Calu3 (cell line): ENCODE measurements at regions not wholly inside any gene's neighbourhood (a gene's known extent, or its start where the extent isn't known, plus 50 kb on each side); places are given as distances from the start of the nearest gene placed in this dataset.

Source experiments
- BruUV-seq: library from RNA; stranded (reverse); fragments of 400-500 nt; replicated peaks from 2 replicates; lab custom pipeline; 2021; lab: Mats Ljungman, UMichigan
- CTCF ChIA-PET: fragments of 300-600 bp; sonication (Branson Sonifier 250); formaldehyde crosslinking; loops from one replicate; lab custom pipeline; 2022; ENCODE audit warnings: antibody characterized with exemption; lab: Charles Lee
- DNase-seq: peaks from one replicate; pipeline ENCODE4 v3.0.0; 2022
- H3K27ac Mint-ChIP-seq: one replicate; pipeline ENCODE4 v1.8.0; 2022; ENCODE audit warnings: mixed read lengths; ENCODE audit not compliant: unreplicated experiment
- H3K27me3 Mint-ChIP-seq: one replicate; pipeline ENCODE4 v1.8.0; 2022; ENCODE audit warnings: mixed read lengths; ENCODE audit not compliant: unreplicated experiment
- H3K36me3 Mint-ChIP-seq: one replicate; pipeline ENCODE4 v1.8.0; 2022; ENCODE audit warnings: mild to moderate bottlenecking, moderate library complexity, mixed read lengths; ENCODE audit not compliant: insufficient read depth, unreplicated experiment
- H3K4me1 Mint-ChIP-seq: one replicate; pipeline ENCODE4 v1.8.0; 2022; ENCODE audit warnings: mild to moderate bottlenecking, low read depth, mixed read lengths; ENCODE audit not compliant: unreplicated experiment
- H3K4me3 Mint-ChIP-seq: one replicate; pipeline ENCODE4 v1.8.0; 2022; ENCODE audit warnings: mild to moderate bottlenecking, low read depth, moderate library complexity, mixed read lengths; ENCODE audit not compliant: unreplicated experiment
- H3K9me3 Mint-ChIP-seq: one replicate; pipeline ENCODE4 v1.8.0; 2022; ENCODE audit warnings: low read depth, mixed read lengths; ENCODE audit not compliant: unreplicated experiment
- intact Hi-C: fragments of 100-400 bp; cut with micrococcal nuclease; formaldehyde crosslinking; loops from one replicate; pipeline ENCODE4 v1.10.0; 2022; ENCODE audit not compliant: unreplicated experiment
- TF ChIP-seq, protein P1 (sequence below): fragments of 200-600 bp; IDR thresholded peaks from one replicate; pipeline ENCODE4 v1.8.0; 2022; ENCODE audit warnings: antibody characterized with exemption; ENCODE audit not compliant: unreplicated experiment

DNA sequence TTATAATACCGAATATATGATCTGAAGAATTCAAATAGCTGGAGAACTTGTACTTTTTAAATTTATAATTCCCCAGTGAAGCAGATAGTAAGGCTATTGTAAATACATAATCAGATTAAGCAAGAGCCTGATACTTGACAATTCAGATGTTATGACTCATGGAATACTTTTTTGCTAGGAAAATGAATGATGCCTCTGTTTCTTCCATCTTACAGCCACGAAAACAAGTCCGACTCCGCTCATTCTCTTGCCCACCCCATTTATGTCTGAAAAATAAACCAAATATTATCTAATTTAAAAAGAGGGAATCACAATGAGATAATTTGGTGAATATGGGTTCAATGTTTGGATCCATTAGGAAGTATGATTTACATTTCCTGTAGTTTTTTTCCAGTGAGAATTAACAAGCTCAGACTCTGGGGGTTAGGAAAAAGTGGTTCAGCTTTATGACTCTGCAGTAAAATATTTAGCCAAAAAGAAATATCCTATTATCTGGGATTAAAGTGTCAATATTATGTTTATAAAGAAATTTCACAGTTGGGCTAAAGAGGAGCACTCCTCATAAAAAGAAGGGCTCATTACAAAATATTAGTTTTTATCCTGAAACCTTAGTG is 50.4 kb upstream of the DAB1 start:
- DNase-seq: no peak
- Mint-ChIP-seq H3K9me3 (peaks cover 11% of the 10 kb centered on the region), H3K4me1 (no peaks in the 10 kb centered on the region), H3K27me3 (no peaks in the 10 kb centered on the region), H3K36me3 (no peaks in the 10 kb centered on the region), H3K27ac (no peak overlapping the region), H3K4me3 (no peak overlapping the region)
- TF ChIP-seq, protein P1, sequence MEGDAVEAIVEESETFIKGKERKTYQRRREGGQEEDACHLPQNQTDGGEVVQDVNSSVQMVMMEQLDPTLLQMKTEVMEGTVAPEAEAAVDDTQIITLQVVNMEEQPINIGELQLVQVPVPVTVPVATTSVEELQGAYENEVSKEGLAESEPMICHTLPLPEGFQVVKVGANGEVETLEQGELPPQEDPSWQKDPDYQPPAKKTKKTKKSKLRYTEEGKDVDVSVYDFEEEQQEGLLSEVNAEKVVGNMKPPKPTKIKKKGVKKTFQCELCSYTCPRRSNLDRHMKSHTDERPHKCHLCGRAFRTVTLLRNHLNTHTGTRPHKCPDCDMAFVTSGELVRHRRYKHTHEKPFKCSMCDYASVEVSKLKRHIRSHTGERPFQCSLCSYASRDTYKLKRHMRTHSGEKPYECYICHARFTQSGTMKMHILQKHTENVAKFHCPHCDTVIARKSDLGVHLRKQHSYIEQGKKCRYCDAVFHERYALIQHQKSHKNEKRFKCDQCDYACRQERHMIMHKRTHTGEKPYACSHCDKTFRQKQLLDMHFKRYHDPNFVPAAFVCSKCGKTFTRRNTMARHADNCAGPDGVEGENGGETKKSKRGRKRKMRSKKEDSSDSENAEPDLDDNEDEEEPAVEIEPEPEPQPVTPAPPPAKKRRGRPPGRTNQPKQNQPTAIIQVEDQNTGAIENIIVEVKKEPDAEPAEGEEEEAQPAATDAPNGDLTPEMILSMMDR: no peak
- CTCF ChIA-PET: no interaction called here
- BruUV-seq: no TSS peak
- intact Hi-C loops: no loop called here
